H9 (cell line): ENCODE measurements at regions not wholly inside any gene's neighbourhood (a gene's known extent, or its start where the extent isn't known, plus 50 kb on each side); places are given as distances from the start of the nearest gene placed in this dataset.

Experiments used
- DNase-seq: peaks from one replicate; pipeline ENCODE4 v3.0.0-alpha.2; 2017
- H2AFZ ChIP-seq: one replicate; pipeline ENCODE4 v1.6.1; 2013; ENCODE audit warnings: mild to moderate bottlenecking, low read length, control low read depth, moderate library complexity
- H2AK5ac ChIP-seq: 2 replicates; pipeline ENCODE4 v1.6.1; 2013; ENCODE audit warnings: low read length, control low read depth, mixed read lengths; ENCODE audit not compliant: insufficient read length
- H2BK120ac ChIP-seq: one replicate; pipeline ENCODE4 v1.6.1; 2013; ENCODE audit warnings: low read depth, mild to moderate bottlenecking, low read length, control low read depth, inconsistent platforms; ENCODE audit not compliant: poor library complexity, severe bottlenecking
- H2BK12ac ChIP-seq: 2 replicates; pipeline ENCODE4 v1.6.1; 2013; ENCODE audit warnings: low read length, control low read depth, mixed read lengths, low read depth; ENCODE audit not compliant: insufficient read length
- H2BK15ac ChIP-seq: 2 replicates; pipeline ENCODE4 v1.6.1; 2013; ENCODE audit warnings: low read depth, low read length, control low read depth
- H2BK20ac ChIP-seq: one replicate; pipeline ENCODE4 v1.6.1; 2013; ENCODE audit warnings: low read depth, mild to moderate bottlenecking, low read length, control low read depth, inconsistent platforms; ENCODE audit not compliant: poor library complexity, severe bottlenecking
- H2BK5ac ChIP-seq: 2 replicates; pipeline ENCODE4 v1.6.1; 2013; ENCODE audit warnings: low read length, control low read depth, mixed read lengths; ENCODE audit not compliant: insufficient read length
- H3K14ac ChIP-seq: 2 replicates; pipeline ENCODE4 v1.6.1; 2013; ENCODE audit warnings: low read length, control low read depth; ENCODE audit not compliant: insufficient read depth
- H3K18ac ChIP-seq: 2 replicates; pipeline ENCODE4 v1.6.1; 2013; ENCODE audit warnings: low read depth, mild to moderate bottlenecking, mixed read lengths, low read length, control low read depth; ENCODE audit not compliant: insufficient read length
- H3K23ac ChIP-seq: 2 replicates; pipeline ENCODE4 v1.6.1; 2013; ENCODE audit warnings: low read length, control low read depth, mixed read lengths, low read depth; ENCODE audit not compliant: insufficient read length
- H3K23me2 ChIP-seq: 2 replicates; pipeline ENCODE4 v1.6.1; 2013; ENCODE audit warnings: low read depth, mild to moderate bottlenecking, mixed read lengths, low read length, control low read depth; ENCODE audit not compliant: insufficient read length, poor library complexity, severe bottlenecking
- H3K27ac ChIP-seq: 2 replicates; pipeline ENCODE4 v1.5.1; 2013; ENCODE audit warnings: low read length, control low read depth, mixed read lengths, low read depth; ENCODE audit not compliant: insufficient read length
- H3K27me3 ChIP-seq: 2 replicates; pipeline ENCODE4 v1.6.1; 2013; ENCODE audit warnings: low read length, control low read depth, inconsistent platforms; ENCODE audit not compliant: insufficient read depth
- H3K4ac ChIP-seq: 2 replicates; pipeline ENCODE4 v1.6.1; 2013; ENCODE audit warnings: low read depth, mild to moderate bottlenecking, control low read depth, inconsistent platforms, low read length, moderate library complexity
- H3K4me1 ChIP-seq: 2 replicates; pipeline ENCODE4 v1.6.1; 2013; ENCODE audit warnings: low read length, control low read depth, inconsistent platforms; ENCODE audit not compliant: insufficient read depth
- H3K4me2 ChIP-seq: 2 replicates; pipeline ENCODE4 v1.6.1; 2013; ENCODE audit warnings: low read length, control low read depth, mixed read lengths; ENCODE audit not compliant: insufficient read length, insufficient read depth
- H3K56ac ChIP-seq: 2 replicates; pipeline ENCODE4 v1.6.1; 2013; ENCODE audit warnings: low read depth, mild to moderate bottlenecking, mixed read lengths, low read length, control low read depth; ENCODE audit not compliant: insufficient read length
- H3K79me1 ChIP-seq: 2 replicates; pipeline ENCODE4 v1.6.1; 2013; ENCODE audit warnings: low read depth, mild to moderate bottlenecking, moderate library complexity, low read length, control low read depth, inconsistent platforms; ENCODE audit not compliant: insufficient read depth, poor library complexity, severe bottlenecking
- H3K79me2 ChIP-seq: 2 replicates; pipeline ENCODE4 v1.6.1; 2013; ENCODE audit warnings: low read length, control low read depth, inconsistent platforms; ENCODE audit not compliant: insufficient read depth
- H3K9ac ChIP-seq: 2 replicates; pipeline ENCODE4 v1.6.1; 2013; ENCODE audit warnings: low read length, control low read depth, mixed read lengths; ENCODE audit not compliant: insufficient read length; ENCODE audit errors: extremely low read depth
- H3K9me3 ChIP-seq: one replicate; pipeline ENCODE4 v1.6.1; 2013; ENCODE audit warnings: low read depth, low read length, inconsistent platforms; ENCODE audit not compliant: control insufficient read depth
- H3T11ph ChIP-seq: one replicate; pipeline ENCODE4 v1.6.1; 2013; ENCODE audit warnings: mild to moderate bottlenecking, low read length, control low read depth, inconsistent platforms
- H4K20me1 ChIP-seq: one replicate; pipeline ENCODE4 v1.6.1; 2013; ENCODE audit not compliant: control insufficient read depth, insufficient read length, insufficient read depth
- H4K5ac ChIP-seq: 2 replicates; pipeline ENCODE4 v1.6.1; 2013; ENCODE audit warnings: low read depth, mild to moderate bottlenecking, mixed read lengths, low read length, control low read depth; ENCODE audit not compliant: insufficient read length
- H4K8ac ChIP-seq: replicated peaks from 2 replicates; pipeline ENCODE4 v1.6.1; 2013; ENCODE audit warnings: low read length, control low read depth, mixed read lengths, low read depth; ENCODE audit not compliant: insufficient read length
- H4K91ac ChIP-seq: 2 replicates; pipeline ENCODE4 v1.6.1; 2013; ENCODE audit warnings: low read depth, mild to moderate bottlenecking, moderate library complexity, mixed read lengths, low read length, control low read depth; ENCODE audit not compliant: insufficient read length
- H3K27ac Mint-ChIP-seq, 3 experiments: 2 replicates in 2 of 3; 3 replicates in 1 of 3; pipeline ENCODE4 v1.8.0; 2020 to 2021; ENCODE audit warnings: mixed read lengths in 3 of 3, mild to moderate bottlenecking in 1 of 3, moderate library complexity in 1 of 3
- H3K27me3 Mint-ChIP-seq: 2 replicates; pipeline ENCODE4 v1.8.0; 2021; ENCODE audit warnings: low read depth, mild to moderate bottlenecking, moderate library complexity, mixed read lengths
- H3K36me3 Mint-ChIP-seq, 3 experiments: 2 replicates in 2 of 3; 3 replicates in 1 of 3; pipeline ENCODE4 v1.8.0; 2020 to 2021; ENCODE audit warnings: low read depth in 3 of 3, mixed read lengths in 3 of 3; ENCODE audit not compliant: insufficient read depth in 1 of 3
- H3K4me1 Mint-ChIP-seq, 2 experiments: 2 replicates each; pipeline ENCODE4 v1.8.0; 2020; ENCODE audit warnings: mixed read lengths in 2 of 2
- H3K4me3 Mint-ChIP-seq, 2 experiments: 2 replicates in 1 of 2; 3 replicates in 1 of 2; pipeline ENCODE4 v1.8.0; 2020 to 2021; ENCODE audit warnings: mild to moderate bottlenecking in 2 of 2, mixed read lengths in 2 of 2, moderate library complexity in 1 of 2
- H3K9me3 Mint-ChIP-seq, 2 experiments: 2 replicates in 1 of 2; 3 replicates in 1 of 2; pipeline ENCODE4 v1.8.0; 2020; ENCODE audit warnings: mild to moderate bottlenecking in 2 of 2, mixed read lengths in 2 of 2, moderate library complexity in 1 of 2
- WGBS: extraction: QIAGEN DNeasy Blood & Tissue Kit; methylation state at CpG from one replicate; pipeline ENCODE4 v1.1.7; 2013; ENCODE audit warnings: missing lambda C conversion rate, low lambda C conversion rate, mixed read lengths; ENCODE audit not compliant: insufficient read length; ENCODE audit errors: extremely low coverage; 5-methylcytosine and 5-hydroxymethylcytosine counted together
- TF ChIP-seq, protein P1 (sequence below): fragments of 200-600 bp; sonication (generic); conservative IDR thresholded peaks from 3 replicates; pipeline ENCODE4 v1.8.0; 2021; ENCODE audit warnings: antibody characterized with exemption, mild to moderate bottlenecking

DNA sequence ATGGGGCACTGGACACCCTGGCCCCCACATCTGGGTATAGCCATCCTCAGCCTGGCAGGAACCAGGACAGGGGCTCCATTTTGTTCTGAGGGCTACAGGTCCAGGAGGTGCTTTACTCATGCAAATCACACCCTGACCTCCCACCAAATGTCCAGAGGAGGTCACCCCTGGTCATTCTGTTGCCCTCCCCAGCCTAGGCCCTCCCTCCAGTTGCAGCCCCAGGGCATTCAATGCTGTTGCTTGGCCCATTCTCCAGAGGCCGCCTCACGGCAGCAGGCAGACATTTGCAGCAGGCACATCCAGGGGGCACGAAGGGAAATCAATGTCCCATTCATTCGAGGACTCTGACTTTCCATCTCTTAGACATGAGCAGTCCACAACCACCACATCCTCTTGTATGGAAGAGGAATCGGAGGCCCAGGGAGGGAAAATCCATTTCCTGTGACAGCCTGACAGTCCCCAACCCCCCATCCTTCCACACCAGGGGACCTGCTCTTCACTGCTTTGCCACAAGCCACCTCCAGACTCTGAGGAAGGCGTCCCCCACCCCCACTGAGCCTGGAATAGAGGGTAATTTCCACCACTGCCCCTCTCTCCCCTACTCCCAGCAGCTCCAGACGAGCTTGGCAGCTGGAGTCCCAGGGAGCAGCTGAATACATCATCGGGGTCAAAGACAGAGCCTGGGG is 76.2 kb upstream of the UNC5B start:
- Histone ChIP-seq H3K4me2 (no peak overlapping the region), H4K20me1 (no peaks in the 10 kb centered on the region), H3K4me1 (peaks cover 7% of the 10 kb centered on the region; the same call in 1 of the 2 replicates), H2AFZ (no peak overlapping the region), H2BK120ac (no peak overlapping the region), H3K23ac (no peak overlapping the region), H3K9ac (no peak overlapping the region), H2BK15ac (no peak overlapping the region), H3K9me3 (no peaks in the 10 kb centered on the region), H4K5ac (no peak overlapping the region), H2BK5ac (no peak overlapping the region), H4K91ac (no peak overlapping the region), H3K56ac (no peak overlapping the region), H3T11ph (no peak overlapping the region), H2AK5ac (no peak overlapping the region), H3K23me2 (no peaks in the 10 kb centered on the region), H4K8ac (no peak overlapping the region), H3K27ac (no peak overlapping the region), H3K27me3 (no peaks in the 10 kb centered on the region), H2BK12ac (no peak overlapping the region), H3K79me2 (no peaks in the 10 kb centered on the region), H3K4ac (no peak overlapping the region), H3K18ac (no peak overlapping the region), H2BK20ac (no peak overlapping the region), H3K14ac (no peak overlapping the region), H3K79me1 (no peaks in the 10 kb centered on the region)
- no CpG with 5 or more reads among the region's 8 CpGs for WGBS
- Mint-ChIP-seq H3K36me3 (no peaks in the 10 kb centered on the region), H3K4me3 (no peak overlapping the region), H3K27me3 (peaks cover 16% of the 10 kb centered on the region), H3K4me1 (peaks cover 24 to 26% of the 10 kb centered on the region in 2 experiments), H3K27ac (peak overlapping the region in 1 of 3 experiments; percentile 2; a peak in 1 of 7 replicates), H3K9me3 (no peaks in the 10 kb centered on the region)
- DNase-seq = peak; percentile 27
- TF ChIP-seq, protein P1, sequence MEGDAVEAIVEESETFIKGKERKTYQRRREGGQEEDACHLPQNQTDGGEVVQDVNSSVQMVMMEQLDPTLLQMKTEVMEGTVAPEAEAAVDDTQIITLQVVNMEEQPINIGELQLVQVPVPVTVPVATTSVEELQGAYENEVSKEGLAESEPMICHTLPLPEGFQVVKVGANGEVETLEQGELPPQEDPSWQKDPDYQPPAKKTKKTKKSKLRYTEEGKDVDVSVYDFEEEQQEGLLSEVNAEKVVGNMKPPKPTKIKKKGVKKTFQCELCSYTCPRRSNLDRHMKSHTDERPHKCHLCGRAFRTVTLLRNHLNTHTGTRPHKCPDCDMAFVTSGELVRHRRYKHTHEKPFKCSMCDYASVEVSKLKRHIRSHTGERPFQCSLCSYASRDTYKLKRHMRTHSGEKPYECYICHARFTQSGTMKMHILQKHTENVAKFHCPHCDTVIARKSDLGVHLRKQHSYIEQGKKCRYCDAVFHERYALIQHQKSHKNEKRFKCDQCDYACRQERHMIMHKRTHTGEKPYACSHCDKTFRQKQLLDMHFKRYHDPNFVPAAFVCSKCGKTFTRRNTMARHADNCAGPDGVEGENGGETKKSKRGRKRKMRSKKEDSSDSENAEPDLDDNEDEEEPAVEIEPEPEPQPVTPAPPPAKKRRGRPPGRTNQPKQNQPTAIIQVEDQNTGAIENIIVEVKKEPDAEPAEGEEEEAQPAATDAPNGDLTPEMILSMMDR = no peak
